NCI-H460 (cell line): ENCODE measurements at regions not wholly inside any gene's neighbourhood (a gene's known extent, or its start where the extent isn't known, plus 50 kb on each side); places are given as distances from the start of the nearest gene placed in this dataset.

Source experiments
- DNase-seq: peaks from one replicate; pipeline ENCODE4 v3.0.0-alpha.2; 2016; ENCODE audit warnings: low read depth; ENCODE audit errors: extremely low read depth

DNA sequence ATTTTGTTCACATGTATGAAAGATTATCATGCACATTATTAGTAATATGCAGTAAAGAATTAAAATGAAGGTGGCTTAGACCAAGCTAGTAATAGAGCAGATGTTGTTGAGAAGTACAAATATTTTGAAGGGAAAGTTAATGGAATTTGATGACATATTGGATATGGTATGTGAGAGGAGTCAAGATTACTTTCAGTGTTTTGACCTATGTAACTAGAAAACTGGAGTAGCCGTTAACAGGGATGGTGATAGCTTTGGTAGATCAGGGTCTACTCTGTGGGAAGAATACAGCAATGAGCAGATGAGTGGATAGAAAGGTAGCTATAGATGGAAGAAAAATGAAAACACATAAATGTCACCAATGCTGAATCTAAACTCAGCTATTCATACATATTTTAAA lies 163.2 kb upstream of the LRRC7 start:
- no peak for DNase-seq

- no peak for DNase-seq
Observed at GRCh38 chr1:69406244-69406643, 161.5 kb upstream of the LRRC7 start.

- DNase-seq = no peak
Observed at GRCh38 chr1:69409731-69410456, 157.8 kb upstream of the LRRC7 start.

- DNase-seq = no peak
Observed at GRCh38 chr1:69410457-69410850, 157.3 kb upstream of the LRRC7 start.

- no peak for DNase-seq
Observed at GRCh38 chr1:69410893-69411292, 156.8 kb upstream of the LRRC7 start.

- DNase-seq = no peak
Observed at GRCh38 chr1:69411617-69412016, 156.1 kb upstream of the LRRC7 start.

DNA sequence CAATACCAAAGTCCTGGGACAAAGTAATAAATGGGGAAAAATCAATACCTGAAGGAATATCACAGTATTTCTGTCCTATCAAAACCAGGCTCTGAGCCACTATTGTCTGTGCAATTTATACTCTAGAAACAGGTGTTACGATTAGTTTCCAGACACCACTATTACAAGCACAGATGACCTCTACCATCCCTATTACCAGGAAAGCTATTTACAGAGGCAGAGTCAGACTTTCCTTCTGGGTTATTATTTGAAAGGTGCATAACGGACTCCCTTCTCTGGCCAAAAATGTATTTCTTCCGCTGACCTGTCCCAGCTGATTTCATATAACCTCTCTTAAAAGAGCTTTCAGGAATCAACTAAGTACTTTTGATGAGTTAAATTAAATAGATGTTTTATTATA lies 154.6 kb upstream of the LRRC7 start:
- DNase-seq = no peak

DNA sequence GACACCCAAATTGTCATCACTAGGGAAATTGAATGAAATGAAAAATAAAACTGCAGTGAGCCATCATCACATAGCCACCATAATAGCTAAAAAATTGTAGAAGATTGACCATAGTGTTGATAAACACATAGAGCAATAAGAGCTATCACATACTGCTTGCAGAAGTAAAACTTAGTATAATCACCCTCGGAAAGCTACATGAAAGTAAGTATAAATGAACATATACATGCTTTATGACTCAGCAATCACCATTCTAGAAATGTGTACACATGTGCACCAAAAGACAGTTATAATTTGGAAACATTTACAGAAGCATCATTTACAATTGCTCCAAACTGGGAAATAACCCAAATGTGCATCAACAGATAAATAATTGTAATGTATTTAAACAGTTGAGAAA lies 153.1 kb upstream of the LRRC7 start:
- DNase-seq = no peak

GRCh38 chr1:69421286-69421685 lies 146.4 kb upstream of the LRRC7 start:
- no peak for DNase-seq

DNA sequence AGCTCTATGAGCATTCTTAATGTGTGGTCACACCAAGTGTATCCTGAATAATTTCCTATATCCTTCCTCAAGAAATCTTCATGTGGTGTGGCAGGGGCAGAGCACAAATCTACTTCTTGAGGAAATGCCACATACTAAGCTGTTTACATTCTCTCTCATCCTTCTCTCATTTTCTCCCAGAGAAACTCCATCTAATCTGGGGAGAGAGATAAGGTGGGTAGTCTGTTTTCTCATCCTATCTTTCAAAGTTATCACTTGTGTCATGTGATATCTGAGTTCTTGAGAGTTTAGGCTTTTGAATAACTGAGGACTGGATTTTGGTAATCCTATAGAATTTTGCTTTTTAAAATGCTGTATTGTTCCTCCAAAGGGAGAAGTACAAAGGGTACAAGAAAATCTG lies 141.9 kb upstream of the LRRC7 start:
- DNase-seq = no peak

DNA sequence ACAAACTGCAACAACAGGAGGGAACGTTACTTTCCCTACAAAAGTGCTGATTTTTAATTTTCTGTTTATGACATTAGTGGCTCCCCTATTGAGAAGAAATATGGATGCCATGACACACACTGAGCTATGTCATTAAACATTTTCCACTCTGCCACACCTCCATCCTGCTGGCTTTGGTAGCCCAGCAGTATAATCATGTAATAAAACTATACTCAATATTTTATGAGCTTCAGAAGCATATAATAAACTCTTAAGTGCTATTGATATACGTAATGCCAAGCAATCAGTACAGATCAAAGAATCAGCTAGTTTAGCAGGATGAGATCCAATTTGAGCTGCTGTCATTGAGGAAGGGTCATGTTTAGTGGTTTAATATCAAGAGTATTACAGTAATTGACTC lies 141.3 kb upstream of the LRRC7 start:
- DNase-seq = no peak

DNA sequence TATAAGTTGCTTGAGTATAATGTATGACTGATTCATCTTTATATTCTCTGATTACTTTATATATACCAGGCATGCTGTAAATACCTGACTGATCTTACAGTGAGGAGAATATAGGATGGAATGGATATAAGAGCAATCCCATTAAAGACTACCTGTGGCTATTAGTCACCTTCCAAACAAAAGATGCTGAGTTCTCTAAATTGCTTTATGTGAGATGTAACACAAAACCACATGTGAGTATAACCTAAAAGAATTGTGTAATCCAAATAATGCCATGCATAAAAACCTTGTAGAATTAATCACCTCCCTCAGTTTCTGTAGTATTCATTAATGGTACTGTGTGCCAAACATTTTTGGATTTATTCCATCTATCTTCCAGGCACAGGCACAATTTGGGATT lies 134.6 kb upstream of the LRRC7 start:
- no peak for DNase-seq

GRCh38 chr1:69436151-69436550 lies 131.6 kb upstream of the LRRC7 start:
- no peak for DNase-seq

DNA sequence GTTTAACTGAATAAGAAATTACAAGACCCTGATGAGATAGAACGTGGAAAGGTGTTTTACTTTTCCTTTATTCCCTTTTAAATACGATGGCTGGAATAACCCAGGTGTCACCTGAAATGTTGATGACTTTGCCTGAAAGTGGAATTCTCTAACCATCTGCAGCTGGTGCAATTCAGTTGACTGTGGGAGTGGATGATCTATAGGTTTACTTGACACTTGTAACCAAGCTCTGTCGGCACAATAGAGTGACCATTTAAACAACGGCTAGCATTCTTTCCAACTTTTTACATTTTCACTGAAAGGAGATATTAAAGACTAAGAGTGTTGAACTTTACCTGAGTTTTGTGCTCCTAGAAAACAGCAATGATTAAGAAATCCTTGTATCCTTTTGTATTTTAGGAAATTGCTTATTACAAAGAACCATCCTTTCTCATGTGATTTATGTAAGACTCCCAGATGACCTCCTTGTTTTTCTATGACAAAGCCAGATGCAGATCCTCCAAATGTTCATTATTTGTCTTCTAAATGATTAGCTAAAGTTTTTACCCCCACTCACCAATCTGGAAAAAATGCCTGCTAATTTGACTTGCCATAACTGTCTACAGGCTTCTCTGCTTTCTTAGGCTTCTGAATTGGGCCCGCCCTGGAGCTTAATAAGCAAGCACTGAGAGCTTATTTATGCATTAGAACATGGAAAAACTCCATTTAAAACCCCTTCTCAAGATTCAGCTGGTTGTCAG lies 129.5 kb upstream of the LRRC7 start:
- DNase-seq = no peak

GRCh38 chr1:69441496-69441895 lies 126.2 kb upstream of the LRRC7 start:
- no peak for DNase-seq

DNA sequence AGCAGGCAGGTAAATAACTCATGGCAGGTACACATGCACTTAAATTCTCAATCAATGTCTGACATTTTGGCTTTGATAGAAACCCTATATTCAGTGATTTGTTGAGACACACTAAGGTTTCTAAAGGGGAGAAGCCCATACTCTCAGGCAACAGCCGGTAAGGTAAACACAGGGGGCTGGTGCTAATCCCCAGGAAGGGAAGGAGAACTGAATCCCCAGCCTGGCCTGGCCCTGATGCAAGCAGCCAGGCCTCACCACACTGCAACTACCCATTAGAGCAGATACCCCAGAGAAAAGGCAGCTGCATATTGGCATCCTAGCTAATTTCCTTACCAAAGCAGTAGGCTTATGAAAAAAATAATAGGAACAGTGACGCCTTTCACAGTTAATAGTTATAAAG lies 116.5 kb upstream of the LRRC7 start:
- DNase-seq = no peak

GRCh38 chr1:69455718-69456117 lies 112.0 kb upstream of the LRRC7 start:
- no peak for DNase-seq

DNA sequence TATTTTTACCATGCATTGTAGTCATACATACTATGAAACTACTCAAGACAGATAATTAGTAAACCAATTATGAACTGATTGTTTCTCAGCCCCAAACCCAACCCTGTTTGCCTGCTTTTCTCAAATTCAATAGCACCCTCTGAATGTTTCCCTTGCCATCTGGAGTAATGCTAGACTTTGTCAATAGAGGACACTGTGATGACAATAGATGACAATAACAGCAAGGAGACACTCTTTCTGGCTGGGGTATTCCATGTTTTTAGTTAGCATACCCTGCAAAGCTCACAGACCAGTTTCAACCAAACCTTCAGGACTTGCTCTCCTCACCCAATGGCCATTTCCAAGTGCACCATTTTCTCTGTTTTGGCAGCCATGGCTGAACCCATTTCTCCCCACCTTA lies 108.5 kb upstream of the LRRC7 start:
- no peak for DNase-seq

DNA sequence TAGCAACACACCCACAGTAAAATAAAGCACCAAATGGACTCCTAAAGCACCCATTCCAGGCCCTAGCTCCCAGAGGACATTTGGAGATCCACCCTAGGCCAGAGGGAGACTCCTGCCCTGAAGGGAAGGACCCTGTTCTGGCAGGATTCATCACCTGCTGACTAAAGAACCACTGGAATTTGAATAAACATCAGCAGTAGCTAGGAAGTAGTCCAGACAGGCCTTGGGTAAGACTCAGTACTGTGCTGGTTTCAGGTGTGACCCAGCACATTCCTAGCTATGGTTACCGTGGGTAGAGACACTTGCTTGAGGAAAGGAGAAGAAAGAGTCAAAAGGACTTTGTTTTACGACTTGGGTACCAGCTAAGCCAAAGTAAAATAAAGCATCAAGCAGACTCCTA lies 92.7 kb upstream of the LRRC7 start:
- no peak for DNase-seq

GRCh38 chr1:69479734-69480133 lies 88.0 kb upstream of the LRRC7 start:
- DNase-seq = no peak

GRCh38 chr1:69483246-69483645 lies 84.5 kb upstream of the LRRC7 start:
- DNase-seq = no peak

DNA sequence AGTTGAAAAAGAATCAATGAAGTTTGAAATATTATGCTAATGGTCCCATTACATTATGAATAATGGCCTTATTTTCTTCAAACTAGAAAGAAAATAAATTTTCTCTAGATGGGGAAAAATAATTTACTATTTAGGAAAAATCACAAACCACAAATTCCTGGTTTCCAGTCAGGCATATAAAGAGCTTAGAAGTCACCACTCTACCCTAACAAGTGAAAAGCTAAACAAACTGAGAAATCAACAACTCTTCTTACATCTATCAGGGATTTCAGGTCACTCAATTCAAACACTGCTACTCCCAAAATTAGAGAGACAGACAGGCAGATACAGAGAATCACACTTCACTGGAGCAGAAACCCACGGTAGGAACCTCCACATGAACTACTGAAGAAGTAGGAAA lies 82.1 kb upstream of the LRRC7 start:
- no peak for DNase-seq

DNA sequence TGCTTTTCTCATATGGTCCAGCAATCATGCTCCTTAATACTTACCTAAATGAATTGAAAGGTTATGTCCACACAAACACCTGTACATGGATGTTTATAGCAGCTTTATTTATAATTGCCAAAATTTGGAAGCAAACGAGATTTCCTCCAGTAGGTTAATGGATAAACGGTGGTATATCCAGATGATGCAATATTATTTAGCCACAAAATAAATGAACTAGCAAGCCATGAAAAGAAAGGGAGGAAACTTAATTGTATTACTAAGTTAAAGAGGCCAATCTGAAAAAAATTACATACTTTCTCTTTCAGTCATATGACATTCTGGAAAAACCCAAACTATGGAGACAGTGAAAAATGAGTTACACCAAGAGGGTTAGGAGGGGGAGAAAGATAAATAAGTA lies 76.3 kb upstream of the LRRC7 start:
- no peak for DNase-seq
